ENCODE measurements at regions not wholly inside any gene's neighbourhood (a gene's known extent, or its start where the extent isn't known, plus 50 kb on each side); places are given as distances from the start of the nearest gene placed in this dataset.

DNA sequence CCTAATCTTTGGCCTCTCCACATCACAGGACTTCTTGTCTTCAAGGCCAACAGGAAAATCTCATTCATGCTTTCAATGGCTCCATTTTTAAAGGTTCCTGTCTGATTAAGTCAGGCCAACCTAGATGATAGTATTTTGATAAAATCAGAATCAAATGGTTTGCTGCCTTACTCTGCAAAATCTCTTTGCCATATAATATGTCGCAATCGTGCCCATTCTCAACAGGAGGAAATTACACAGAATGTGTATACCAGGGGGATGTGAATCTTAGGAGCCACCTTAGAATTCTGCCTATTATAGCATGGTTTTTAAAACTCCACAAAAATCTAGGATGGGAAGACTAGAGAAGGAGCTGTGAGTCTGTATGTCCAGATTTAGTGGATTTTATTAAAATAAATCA lies 612.9 kb upstream of the MAN1A1 start:
- Histone ChIP-seq H3K36me3 (no peaks in the 10 kb centered on the region), H3K27ac (no peak overlapping the region), H3K27me3 (no peaks in the 10 kb centered on the region), H3K4me3 (no peak overlapping the region), H3K4me1 (no peaks in the 10 kb centered on the region), H3K9me3 (no peaks in the 10 kb centered on the region)
- no peak for DNase-seq
- TF ChIP-seq POLR2A (IDR thresholded peaks at IDR 0.05) (no peak), CTCF (IDR thresholded peaks at IDR 0.05) (no peak)

GRCh38 chr6:119961450-119961849 lies 611.9 kb upstream of the MAN1A1 start:
- DNase-seq, result no peak
- Histone ChIP-seq H3K4me3 (no peak overlapping the region), H3K27me3 (no peaks in the 10 kb centered on the region), H3K36me3 (no peaks in the 10 kb centered on the region), H3K27ac (no peak overlapping the region), H3K9me3 (no peaks in the 10 kb centered on the region), H3K4me1 (no peaks in the 10 kb centered on the region)
- TF ChIP-seq POLR2A (IDR thresholded peaks at IDR 0.05), result no peak

DNA sequence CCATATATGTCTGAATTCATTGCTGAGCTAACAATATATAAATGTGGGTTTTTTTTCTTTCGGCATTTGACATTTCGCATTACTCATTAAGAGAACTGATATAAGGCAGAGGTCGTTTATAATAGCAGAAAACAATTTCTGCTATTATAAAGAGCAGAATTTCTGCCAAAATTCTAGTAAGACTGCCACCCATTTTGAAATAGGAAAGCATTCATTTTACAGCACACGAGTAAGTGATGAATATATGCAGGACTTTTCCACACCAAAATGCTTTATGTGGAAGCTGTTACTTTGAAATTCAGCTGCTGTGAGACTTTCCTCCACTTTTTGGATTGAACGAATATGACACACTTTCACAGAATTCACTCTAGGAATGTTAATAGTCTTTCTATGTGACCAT lies 610.9 kb upstream of the MAN1A1 start:
- H3K36me3 ChIP-seq, result no peaks in the 10 kb centered on the region
- H3K9me3 ChIP-seq, result no peaks in the 10 kb centered on the region
- H3K4me1 ChIP-seq, result no peaks in the 10 kb centered on the region
- H3K4me3 ChIP-seq, result no peak overlapping the region
- H3K27ac ChIP-seq, result no peak overlapping the region
- DNase-seq, result no peak
- TF ChIP-seq POLR2A (IDR thresholded peaks at IDR 0.05), result no peak
- TF ChIP-seq CTCF (IDR thresholded peaks at IDR 0.05), result no peak
- no peaks in the 10 kb centered on the region for H3K27me3 ChIP-seq

DNA sequence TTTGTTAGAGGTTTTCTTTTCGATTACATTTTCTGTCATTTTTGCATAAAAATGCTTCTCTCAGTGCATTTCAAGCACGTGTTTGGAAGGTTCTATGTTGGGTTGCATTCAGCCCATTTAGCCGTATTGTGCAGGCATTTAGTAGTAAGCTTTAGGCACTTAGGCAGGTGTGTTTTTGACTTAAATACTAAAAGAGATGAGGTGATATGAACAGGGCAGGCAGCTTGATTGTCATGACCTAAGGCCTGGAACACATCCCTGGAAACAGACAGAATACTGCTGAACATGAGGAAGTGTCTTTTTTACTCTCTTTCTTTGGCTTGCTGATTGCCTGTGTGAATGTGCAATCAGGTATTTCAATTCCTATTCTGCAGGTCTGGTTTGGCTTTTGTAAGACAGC lies 610.5 kb upstream of the MAN1A1 start:
- no peaks in the 10 kb centered on the region for H3K27me3 ChIP-seq
- H3K4me1 ChIP-seq, result no peaks in the 10 kb centered on the region
- H3K36me3 ChIP-seq, result no peaks in the 10 kb centered on the region
- H3K9me3 ChIP-seq, result no peaks in the 10 kb centered on the region
- no peak overlapping the region for H3K4me3 ChIP-seq
- TF ChIP-seq CTCF (IDR thresholded peaks at IDR 0.05) (no peak), POLR2A (IDR thresholded peaks at IDR 0.05) (no peak)
- no peak for DNase-seq
- H3K27ac ChIP-seq, result no peak overlapping the region

GRCh38 chr6:119957195-119957594 lies 607.6 kb upstream of the MAN1A1 start:
- Histone ChIP-seq H3K4me3 (no peak overlapping the region), H3K9me3 (no peaks in the 10 kb centered on the region), H3K4me1 (no peaks in the 10 kb centered on the region), H3K36me3 (no peaks in the 10 kb centered on the region), H3K27me3 (no peaks in the 10 kb centered on the region), H3K27ac (no peak overlapping the region)
- DNase-seq, result no peak
- TF ChIP-seq CTCF (IDR thresholded peaks at IDR 0.05) (no peak), POLR2A (IDR thresholded peaks at IDR 0.05) (no peak)

DNA sequence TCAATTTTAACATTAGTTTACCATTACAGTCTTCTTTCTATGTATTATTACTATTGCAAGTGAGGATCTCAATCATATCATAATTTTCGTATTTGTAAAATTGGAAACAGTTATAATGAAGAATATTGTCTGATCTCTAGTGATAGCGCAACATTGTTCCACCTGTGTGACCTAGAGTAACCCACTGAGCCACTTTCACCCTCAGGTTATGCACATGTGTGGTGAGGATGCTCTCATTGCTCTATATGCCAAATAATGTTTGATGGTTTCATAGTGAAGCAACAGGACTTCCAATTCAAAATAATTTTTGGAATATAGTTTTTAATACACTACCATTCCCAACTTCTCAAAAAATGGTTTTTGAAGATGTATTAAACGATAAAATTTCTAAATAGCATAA lies 603.1 kb upstream of the MAN1A1 start:
- TF ChIP-seq CTCF (IDR thresholded peaks at IDR 0.05), result no peak
- TF ChIP-seq POLR2A (IDR thresholded peaks at IDR 0.05), result no peak
- Histone ChIP-seq H3K27ac (no peak overlapping the region), H3K9me3 (no peaks in the 10 kb centered on the region), H3K27me3 (no peaks in the 10 kb centered on the region), H3K4me1 (no peaks in the 10 kb centered on the region), H3K4me3 (no peak overlapping the region), H3K36me3 (no peaks in the 10 kb centered on the region)
- no peak for DNase-seq

Measured in Peyer's patch (tissue), 4 donors.